ENCODE measurements at regions not wholly inside any gene's neighbourhood (a gene's known extent, or its start where the extent isn't known, plus 50 kb on each side); places are given as distances from the start of the nearest gene placed in this dataset.

GRCh38 chr6:103017878-103018277, 1624.4 kb downstream of the GRIK2 start:
- ChIA-PET RAD21 (ENCODE audit: unreplicated experiment) (no interaction called here), SMC1A (ENCODE audit: uncharacterized antibody, unreplicated experiment) (interaction anchor here (1.8 kb wide), 1 partner anchor 106 kb away, joined by 5 read pairs; no protein-coding TSS in a partner anchor), POLR2A (no interaction called here), CTCF (interaction anchor here (1.6 kb wide), 1 partner anchor 104 kb away, joined by 6 read pairs; no protein-coding TSS in a partner anchor)
- Histone ChIP-seq H2AFZ (ENCODE audit: control insufficient read depth, low read depth, low read length) (no peak overlapping the region), H3K4me1 (ENCODE audit: control insufficient read depth, insufficient read depth, low read length) (no peaks in the 10 kb centered on the region), H3K36me3 (ENCODE audit: control insufficient read depth in 2 of 2, insufficient read depth in 2 of 2, low read length in 1 of 2) (no peaks in the 10 kb centered on the region), H3K9me3 (replicated peaks; ENCODE audit: control insufficient read depth, insufficient read depth, low read length) (no peaks in the 10 kb centered on the region), H3K9ac (ENCODE audit: control insufficient read depth, insufficient read depth, low read length) (no peak overlapping the region), H3K27me3 (replicated peaks in 1 of 2; ENCODE audit: control insufficient read depth in 2 of 2, insufficient read depth in 2 of 2, low read length in 1 of 2) (no peaks in the 10 kb centered on the region), H3K4me2 (ENCODE audit: control insufficient read depth, insufficient read depth) (no peak overlapping the region), H4K20me1 (ENCODE audit: control insufficient read depth, insufficient read depth) (no peaks in the 10 kb centered on the region), H3K4me3 (no peak overlapping the region), H3K79me2 (ENCODE audit: control insufficient read depth, insufficient read depth, low read length) (no peaks in the 10 kb centered on the region), H3K27ac (ENCODE audit: control insufficient read depth, insufficient read depth) (no peak overlapping the region)
- ATAC-seq: no peak
- intact Hi-C loops (cut with micrococcal nuclease; ENCODE audit: unreplicated experiment): no loop called here
- TF ChIP-seq RB1 (IDR thresholded peaks at IDR 0.05; ENCODE audit: borderline replicate concordance) (no peak), ZNF217 (IDR thresholded peaks at IDR 0.05) (no peak), DPF2 (IDR thresholded peaks at IDR 0.05) (no peak), RELA (IDR thresholded peaks at IDR 0.05; ENCODE audit: borderline replicate concordance, partially characterized antibody) (no peak), YY1 (IDR thresholded peaks at IDR 0.05; ENCODE audit: low read depth, low read length) (no peak), ZBTB40 (IDR thresholded peaks at IDR 0.05; ENCODE audit: borderline replicate concordance) (no peak), E2F4 (IDR thresholded peaks at IDR 0.05; ENCODE audit: low read depth, low read length) (no peak), BMI1 (IDR thresholded peaks at IDR 0.05; ENCODE audit: borderline replicate concordance) (no peak), RAD21 (IDR thresholded peaks at IDR 0.05; ENCODE audit: insufficient read depth, low read depth, low read length) (no peak), BCLAF1 (IDR thresholded peaks at IDR 0.05) (no peak), MEF2B (IDR thresholded peaks at IDR 0.05; ENCODE audit: partially characterized antibody, poor library complexity, severe bottlenecking) (no peak), SMAD5 (IDR thresholded peaks at IDR 0.05; ENCODE audit: low read depth) (no peak), SUPT20H (IDR thresholded peaks at IDR 0.05; ENCODE audit: borderline replicate concordance, control insufficient read depth, low read depth, low read length) (no peak), CHD4 (IDR thresholded peaks at IDR 0.05) (no peak), TBL1XR1 (IDR thresholded peaks at IDR 0.05; ENCODE audit: low read depth, low read length) (no peak), ZBED1 (IDR thresholded peaks at IDR 0.05; ENCODE audit: borderline replicate concordance) (no peak), HDAC2 (IDR thresholded peaks at IDR 0.05) (no peak)
- BruUV-seq (replicated peaks): no TSS peak
- no peak for FAIRE-seq
- in situ Hi-C loops (cut with MboI): no loop called here
- WGBS (ENCODE audit: insufficient coverage, insufficient replicate concordance, low lambda C conversion rate, missing lambda C conversion rate): 60% methylated on average over 9 of the region's 9 CpGs
- no peak for DNase-seq (ENCODE audit: low read depth, low spot score)
